H4 (cell line): ENCODE measurements at regions not wholly inside any gene's neighbourhood (a gene's known extent, or its start where the extent isn't known, plus 50 kb on each side); places are given as distances from the start of the nearest gene placed in this dataset.
A peak's percentile ranks its signal among the peaks of the same experiment; 100 is the strongest.
"Not testable (repeated sequence)": the region's sequence is repeated elsewhere in the genome, so short reads cannot be mapped to it uniquely, and the experiment has no call there.

ENCODE experiments used
- DNase-seq: peaks from one replicate; pipeline ENCODE4 v3.0.0-alpha.2; 2015; ENCODE audit warnings: low spot score

- no peak for DNase-seq
Measured at GRCh38 chr15:81901319-81901718, 144.5 kb downstream of the MEX3B start.

GRCh38 chr15:81899730-81900129, 146.1 kb downstream of the MEX3B start:
- no peak for DNase-seq

DNA sequence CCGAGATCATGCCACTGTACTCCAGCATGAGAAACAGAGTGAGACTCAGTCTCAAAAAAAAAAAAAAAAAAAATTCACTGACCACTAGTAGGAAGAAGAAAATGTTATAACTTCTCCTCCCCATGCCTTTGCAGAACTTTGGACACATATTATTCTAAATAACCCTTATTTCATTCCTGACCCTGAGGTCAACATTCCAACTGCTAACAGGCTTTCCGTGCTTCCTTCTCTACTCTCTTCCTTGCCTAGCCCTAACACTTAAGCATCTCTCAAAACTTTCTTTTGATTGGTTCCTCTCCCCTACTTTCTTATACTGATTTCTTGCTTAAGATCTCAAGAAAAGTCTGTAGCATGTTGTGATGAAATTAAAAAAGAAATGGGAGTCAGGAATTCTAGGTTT, 146.8 kb downstream of the MEX3B start:
- DNase-seq: no peak

- DNase-seq: peak; percentile 52
Measured at GRCh38 chr15:81897057-81897677, 148.7 kb downstream of the MEX3B start.

DNA sequence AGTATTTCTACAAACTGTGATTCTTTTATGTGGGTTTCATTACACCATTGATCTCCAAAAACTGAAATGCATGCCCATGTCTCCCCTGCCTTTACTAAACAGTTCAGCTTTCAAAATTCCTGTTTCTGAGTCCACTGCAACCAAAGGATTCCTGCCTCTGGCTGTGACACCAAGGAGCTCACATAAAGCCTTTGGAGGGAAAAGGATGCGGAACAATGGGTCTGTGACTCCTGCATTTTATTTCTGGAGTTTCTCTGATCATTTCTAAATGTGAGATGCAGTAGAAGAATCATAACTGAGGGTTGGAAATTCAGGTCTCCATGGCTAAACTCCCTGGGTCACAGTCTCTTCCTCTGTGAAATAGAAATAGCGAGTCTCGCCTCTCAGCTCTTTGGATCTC, 149.5 kb downstream of the MEX3B start:
- no peak for DNase-seq

DNA sequence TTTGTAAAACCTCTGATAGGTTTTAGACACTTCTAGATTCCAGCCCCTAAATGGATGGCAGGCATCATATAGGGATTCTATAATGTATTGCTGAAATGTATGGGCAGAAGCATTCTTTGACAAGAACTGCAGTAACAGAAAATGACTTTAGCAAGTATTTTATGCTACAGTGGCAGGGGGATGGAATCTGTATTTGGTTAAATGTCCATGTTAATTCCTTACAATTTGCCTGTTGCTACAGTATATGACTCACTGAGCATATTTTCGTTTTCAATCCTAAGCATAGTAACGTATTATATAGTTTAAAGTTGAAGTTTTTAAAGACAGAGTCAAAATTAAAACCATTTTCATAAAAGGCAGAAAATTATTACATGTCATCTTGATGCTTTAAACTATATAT, 150.1 kb downstream of the MEX3B start:
- no peak for DNase-seq

- DNase-seq: no peak
Measured at GRCh38 chr15:81894061-81894460, 151.8 kb downstream of the MEX3B start.

DNA sequence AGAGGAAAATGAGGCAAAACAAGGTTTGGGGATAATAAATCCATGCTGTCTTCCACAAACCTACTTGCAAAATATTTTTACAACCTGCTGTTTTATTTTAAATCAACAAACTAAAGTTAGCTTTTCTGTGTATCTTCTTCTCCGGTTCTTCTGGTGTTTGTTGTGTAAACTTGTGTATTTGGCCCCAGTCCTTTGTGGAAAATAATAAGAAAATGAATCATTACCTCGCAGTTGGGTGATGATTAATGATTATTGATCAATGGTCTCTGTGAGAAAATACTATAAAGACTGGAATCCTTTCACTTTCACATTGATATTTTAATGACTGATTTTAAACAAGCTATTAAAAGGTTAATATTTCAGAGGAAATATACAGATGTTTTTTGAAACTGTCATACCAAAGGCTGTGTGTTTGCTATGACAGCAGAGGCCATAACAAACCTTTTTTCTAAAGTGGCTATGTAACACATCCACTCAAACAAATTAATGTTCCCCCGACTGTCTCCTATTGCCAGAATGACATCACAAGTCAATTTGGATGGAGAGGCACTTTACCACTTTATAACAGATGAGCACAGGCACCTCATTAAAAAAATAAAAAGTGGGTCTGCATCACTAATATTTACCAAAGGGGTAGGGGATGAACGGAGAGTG, 152.5 kb downstream of the MEX3B start:
- DNase-seq: no peak

GRCh38 chr15:81890496-81890895, 155.3 kb downstream of the MEX3B start:
- no peak for DNase-seq

GRCh38 chr15:81889485-81889881, 156.3 kb downstream of the MEX3B start:
- DNase-seq: peak; percentile 50

GRCh38 chr15:81888748-81889484, 156.9 kb downstream of the MEX3B start:
- peak; percentile 78 for DNase-seq

DNA sequence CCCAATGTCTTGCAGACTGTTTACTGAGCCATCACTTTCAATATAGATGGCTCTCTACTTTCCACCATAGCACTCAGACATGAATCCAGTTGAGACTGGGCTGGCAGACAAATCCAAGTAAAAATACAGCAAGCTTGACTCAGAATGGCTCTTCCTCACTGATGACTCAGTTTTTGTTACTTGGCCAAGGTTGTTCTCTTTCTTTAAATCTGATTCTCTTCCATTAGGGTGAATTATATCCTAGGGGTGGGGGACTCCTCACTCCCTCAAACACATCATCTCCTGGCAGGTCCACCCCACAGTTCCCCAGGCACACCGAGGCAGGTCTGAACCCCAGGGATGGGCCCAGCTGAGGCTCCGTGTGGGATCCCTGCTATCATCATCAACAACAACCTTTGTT, 157.9 kb downstream of the MEX3B start:
- peak; percentile 10 for DNase-seq

- DNase-seq: not testable (repeated sequence)
Measured at GRCh38 chr15:81887188-81887587, 158.6 kb downstream of the MEX3B start.

- DNase-seq: peak; percentile 54
Measured at GRCh38 chr15:81886591-81886990, 159.2 kb downstream of the MEX3B start.

- no peak for DNase-seq
Measured at GRCh38 chr15:81886080-81886479, 159.7 kb downstream of the MEX3B start.

DNA sequence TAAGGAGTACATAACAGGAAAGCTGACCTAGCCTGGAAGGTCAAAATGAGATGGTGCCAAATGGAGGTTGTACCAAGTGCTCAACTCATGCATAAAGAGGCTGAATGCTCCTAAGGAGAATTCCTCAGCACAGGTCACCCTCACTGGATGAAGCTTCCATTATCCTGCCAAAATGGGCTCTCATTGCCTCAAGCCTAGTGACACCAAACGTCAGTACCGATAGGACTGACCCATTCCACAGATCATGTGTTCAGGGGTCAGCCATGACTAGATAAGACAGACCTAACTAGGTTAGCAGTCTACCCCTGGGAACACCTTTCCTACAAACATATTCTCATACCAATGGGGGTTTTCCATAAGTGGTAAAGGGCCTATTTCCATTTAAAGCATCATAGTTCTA, 160.7 kb downstream of the MEX3B start:
- DNase-seq: no peak

DNA sequence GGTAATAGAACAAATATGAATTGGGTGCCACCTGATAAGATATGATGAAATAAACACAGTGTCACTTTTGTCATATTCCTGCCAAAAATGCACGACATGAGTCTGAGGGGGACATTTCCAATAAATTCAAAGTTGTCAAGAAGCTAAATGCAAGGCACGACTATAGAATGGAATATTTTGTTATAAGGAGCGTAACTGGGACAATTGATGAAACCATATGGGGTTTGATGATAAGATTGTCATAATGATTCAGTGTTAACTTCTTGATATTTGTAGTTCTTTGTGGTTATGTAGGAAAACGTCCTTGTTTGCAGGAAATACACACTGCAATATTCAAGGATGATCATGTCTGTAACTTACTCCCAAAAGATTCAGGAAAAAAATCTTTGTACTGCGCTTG, 163.3 kb downstream of the MEX3B start:
- DNase-seq: no peak

DNA sequence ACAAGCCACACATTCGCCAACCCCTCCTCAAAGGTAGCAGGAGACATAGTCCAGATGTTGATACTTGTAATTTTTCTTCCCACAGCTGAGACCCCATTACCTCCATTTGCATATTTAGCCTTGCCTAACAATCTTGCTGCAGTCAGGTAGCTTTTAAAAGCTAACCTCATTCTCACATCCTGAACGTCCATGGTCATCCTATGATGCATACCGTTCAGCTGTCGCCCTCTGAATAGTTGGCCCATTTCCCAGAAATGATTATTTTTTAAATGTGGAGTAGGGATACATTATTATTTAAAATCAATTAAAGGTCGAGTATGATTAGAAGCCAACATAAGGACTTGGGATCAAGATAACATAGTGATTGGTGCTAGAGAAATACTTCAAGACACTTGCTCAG, 165.0 kb downstream of the MEX3B start:
- DNase-seq: no peak

DNA sequence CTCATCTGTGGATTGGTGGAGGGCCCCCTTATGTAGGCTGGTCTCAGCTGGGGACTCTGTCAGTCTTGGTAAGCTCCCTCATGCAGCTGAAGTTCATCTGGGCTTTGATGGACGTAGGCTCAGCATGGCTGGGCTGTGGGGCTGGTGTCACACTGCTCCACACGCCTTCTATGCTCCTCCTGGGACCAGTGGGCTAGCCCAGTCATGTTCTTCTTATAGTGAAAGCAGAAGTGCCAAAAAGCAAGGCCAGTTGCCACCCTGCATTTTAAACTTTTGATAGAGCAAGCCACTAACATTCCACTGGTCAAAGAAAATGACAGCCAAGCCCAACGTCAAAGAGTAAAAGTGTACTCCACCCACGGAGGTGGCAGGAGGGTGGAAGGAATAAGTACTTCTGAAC, 165.5 kb downstream of the MEX3B start:
- no peak for DNase-seq

GRCh38 chr15:81875717-81876116, 170.1 kb downstream of the MEX3B start:
- DNase-seq: not testable (repeated sequence)

DNA sequence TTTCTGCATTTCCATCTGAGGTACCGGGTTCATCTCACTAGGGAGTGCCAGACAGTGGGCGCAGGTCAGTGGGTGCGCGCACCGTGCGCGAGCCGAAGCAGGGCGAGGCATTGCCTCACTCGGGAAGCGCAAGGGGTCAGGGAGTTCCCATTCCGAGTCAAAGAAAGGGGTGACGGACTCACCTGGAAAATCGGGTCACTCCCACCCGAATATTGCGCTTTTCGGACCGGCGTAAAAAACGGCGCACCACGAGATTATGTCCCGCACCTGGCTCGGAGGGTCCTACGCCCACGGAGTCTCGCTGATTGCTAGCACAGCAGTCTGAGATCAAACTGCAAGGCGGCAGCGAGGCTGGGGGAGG, 175.1 kb downstream of the MEX3B start:
- DNase-seq: not testable (repeated sequence)

DNA sequence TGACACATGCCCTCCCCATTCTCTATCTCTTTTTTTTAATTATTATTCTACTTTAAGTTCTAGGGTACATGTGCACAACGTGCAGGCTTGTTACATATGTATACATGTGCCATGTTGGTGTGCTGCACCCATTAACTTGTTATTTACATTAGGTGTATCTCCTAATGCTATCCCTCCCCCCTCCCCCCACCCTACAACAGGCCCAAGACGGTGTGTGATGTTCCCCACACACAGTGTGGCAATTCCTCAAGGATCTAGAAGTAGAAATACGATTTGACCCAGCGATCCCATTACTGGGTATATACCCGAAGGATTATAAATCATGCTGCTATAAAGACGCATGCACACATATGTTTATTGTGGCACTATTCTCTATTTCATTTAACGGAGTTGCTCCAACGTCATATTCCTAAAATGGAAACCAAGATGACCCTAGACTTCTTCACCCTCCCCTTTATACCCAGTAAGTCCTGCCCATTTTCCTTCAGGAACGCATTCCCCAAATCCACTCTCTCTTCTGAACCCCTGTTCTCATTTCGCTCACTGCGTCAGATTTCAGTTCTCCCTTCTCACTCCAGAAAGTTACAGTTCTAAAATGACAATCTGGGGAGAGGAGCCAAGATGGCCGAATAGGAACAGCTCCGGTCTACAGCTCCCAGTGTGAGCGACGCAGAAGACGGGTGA, 175.6 kb downstream of the MEX3B start:
- not testable (repeated sequence) for DNase-seq
